Erythroblast (primary cell): ENCODE measurements at regions not wholly inside any gene's neighbourhood (a gene's known extent, or its start where the extent isn't known, plus 50 kb on each side); places are given as distances from the start of the nearest gene placed in this dataset.

Source experiments
- GATA1 ChIP-seq: IDR thresholded peaks from 2 replicates; pipeline ENCODE4 v1.6.1; 2011; ENCODE audit warnings: low read depth, mild to moderate bottlenecking, control low read depth, low read length, moderate library complexity
- POLR2A ChIP-seq: IDR thresholded peaks from 2 replicates; pipeline ENCODE4 v1.6.1; 2011; ENCODE audit warnings: mild to moderate bottlenecking, low read length

DNA sequence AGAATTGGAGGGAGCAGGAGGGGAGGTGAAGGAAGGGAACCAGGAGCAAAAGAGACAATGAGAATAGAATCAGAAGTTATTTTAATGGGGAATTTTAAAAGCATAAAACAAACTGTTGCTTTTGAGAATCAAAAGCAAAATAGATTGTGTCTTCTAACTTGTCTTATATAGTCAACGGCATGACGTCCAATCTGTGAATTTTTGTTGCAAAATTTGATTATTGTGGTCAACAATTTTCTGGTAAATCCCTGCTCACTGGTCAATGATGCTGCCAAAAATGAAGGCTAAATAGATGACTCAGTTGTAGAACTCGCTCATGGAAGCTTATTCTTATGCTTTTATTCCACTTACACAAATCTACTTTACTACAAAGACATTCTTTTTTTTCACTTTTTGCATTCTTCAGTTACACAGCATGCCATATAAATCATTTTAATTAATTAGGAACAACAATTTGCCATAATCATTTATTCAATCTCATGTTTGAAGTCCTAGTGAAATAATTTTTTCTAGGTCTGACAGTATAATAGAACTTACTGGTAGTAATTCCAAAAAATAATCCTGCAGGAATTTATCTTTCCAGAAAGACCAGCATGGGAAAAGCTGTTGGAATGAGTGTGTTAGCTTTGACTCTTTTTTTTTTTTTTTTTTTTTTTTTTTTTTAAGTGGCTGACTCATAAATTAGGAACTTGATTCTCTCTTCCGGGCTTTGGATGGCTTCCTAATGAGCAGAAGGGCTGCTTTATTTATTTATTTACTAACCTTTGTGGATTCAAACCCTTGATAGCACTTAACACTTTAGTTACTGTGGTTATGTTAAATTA is 256.9 kb downstream of the SPRY2 start:
- TF ChIP-seq POLR2A (no peak), GATA1 (no peak)
